M059J (cell line): ENCODE measurements at regions not wholly inside any gene's neighbourhood (a gene's known extent, or its start where the extent isn't known, plus 50 kb on each side); places are given as distances from the start of the nearest gene placed in this dataset.
"Not testable (repeated sequence)": the region's sequence is repeated elsewhere in the genome, so short reads cannot be mapped to it uniquely, and the experiment has no call there.

Source experiments
- DNase-seq: peaks from one replicate; pipeline ENCODE4 v3.0.0-alpha.2; 2012; ENCODE audit warnings: low read depth

DNA sequence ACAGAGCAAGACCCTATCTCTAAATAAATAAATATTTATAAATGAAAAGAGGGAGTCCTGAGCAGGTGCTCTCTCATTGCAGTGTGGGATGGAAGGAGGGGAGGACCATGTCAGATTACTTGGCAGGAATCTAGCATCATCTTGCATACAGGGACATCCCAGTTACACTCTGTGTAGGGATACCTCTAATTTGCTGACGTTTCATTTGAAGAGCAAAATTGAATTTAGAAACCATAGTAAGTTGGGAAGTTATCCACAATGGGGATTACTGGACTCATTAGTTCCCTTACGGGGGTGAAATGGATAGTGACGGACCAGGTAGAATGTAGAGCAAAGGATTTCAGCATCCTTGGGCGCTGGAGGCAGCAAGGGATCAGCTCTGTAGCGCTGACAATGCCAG lies 52.1 kb downstream of the ARHGEF18 start:
- DNase-seq = no peak

DNA sequence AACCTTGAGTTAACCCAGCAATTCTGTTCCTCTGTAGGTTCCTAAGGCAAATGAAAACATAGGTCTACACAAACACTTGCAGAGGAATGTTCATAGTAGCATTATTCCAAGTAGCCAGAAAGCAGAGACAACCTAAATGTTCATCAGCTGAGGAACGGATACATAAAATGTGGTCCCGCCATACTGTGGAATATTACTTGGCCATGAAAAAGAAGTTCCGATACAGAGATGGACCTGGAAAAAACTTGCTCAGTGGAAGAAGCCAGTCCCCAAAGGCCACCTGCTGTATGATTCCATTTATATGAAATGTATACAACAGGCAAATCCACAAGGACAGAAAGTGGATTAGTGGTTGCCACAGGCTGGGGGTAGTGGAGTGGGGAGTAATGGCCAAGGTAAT lies 53.0 kb downstream of the ARHGEF18 start:
- no peak for DNase-seq

DNA sequence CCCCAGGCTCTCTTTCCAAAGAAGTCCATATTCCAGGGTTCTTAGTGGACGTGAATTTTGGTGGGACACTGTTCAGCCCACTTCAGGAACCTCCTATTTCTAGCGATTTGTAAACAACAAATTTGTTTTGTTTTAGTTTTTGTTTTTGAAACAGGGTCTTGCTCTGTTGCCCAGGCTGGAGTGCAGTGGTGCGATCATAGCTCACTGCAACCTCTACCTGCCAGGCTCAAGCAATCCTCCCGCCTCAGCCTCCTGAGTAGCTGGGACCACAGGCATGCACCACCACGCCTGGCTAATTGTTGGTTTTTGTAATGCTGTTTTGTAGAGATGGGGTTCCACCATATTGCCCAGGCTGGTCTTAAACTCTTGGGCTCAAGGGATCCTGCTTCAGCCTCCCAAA lies 56.7 kb downstream of the ARHGEF18 start:
- not testable (repeated sequence) for DNase-seq

DNA sequence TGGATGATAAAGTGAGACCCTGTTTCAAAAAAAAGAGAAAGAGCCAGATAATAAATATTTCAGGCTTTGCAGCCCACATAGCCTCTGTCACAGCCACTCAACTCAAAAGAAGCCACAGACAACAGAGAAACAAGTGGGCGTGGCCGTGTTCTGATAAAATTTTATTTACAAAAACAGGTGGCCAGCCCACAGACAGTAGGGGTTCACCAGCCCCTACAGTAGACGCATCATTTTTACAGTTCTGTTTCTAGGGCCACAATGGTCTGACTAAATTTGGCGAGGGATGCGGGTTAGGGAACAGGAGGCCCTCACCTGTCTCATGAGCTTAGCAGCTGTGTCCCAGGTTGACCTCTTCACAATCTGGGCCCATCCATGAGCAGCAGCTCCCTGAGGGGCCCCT lies 59.5 kb downstream of the ARHGEF18 start:
- DNase-seq = no peak

DNA sequence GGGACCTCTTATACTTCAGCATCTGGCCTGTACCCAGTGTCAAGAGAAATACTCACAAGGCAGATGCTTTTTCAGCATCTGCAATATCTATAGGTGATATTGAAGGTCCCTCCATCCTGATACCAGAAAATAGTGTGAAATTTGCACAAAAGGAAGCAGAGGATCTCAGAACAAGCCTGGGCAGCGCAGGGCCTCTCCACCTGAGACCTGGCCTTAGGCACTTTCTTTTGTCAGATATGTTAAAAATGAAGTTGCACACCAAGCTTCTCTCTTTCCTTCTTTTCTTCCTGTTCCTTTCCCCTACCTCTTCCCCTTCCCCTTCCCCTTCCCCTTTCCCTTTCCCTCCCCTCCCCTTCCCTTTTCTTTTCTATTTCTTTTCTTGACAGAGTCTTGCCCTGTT lies 62.2 kb downstream of the ARHGEF18 start:
- no peak for DNase-seq

DNA sequence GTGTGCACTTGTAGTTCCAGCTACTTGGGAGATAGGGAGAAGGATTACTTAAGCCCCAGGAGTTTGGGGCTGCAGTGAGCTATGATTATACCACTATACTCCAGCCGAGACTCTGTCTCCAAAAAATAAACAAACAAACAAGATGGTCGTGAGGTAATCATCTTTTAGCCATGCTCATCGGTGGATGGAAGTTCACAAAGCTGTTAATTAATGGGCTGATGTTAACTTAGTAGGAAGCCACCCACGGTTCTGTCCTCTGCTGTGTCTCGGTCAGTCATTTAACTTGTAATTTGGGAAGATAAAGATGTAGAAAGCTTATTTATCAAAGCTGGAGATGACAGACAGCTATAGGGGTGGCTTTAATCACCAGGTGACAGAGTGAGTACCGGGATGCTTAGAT lies 64.9 kb downstream of the ARHGEF18 start:
- DNase-seq = no peak

DNA sequence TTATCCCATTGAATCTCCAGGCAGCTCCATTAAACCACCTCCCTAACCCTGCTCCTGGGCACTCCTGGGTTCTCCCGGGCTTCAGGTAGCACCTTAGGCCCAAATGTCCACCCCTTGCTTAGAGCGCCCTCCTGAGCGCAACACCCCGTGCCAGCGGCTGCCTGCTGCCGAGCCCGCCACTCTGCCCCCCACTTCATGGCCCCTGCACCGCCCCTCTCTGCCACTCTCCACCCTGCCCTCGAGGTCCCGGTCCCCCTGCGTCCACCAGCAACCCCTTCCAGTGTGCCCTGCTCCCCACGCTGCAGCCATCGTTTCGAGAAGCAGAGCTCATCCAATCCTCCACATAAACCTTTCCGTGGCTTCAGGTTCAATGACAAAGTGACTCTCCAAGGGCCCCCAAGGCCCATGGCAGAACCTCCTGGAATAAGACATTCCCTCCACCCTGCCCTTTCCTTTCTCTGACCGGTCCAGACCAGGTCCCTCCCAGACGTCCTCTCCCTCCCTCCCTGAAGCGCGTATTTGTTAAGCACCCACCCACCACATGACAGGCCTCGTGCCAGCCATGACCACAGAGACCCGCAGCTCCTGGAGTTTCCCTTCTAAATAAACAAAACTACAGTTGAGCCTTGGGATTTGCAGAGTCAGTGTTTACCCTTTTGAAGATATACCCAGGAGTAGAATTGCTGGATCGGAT lies 66.6 kb downstream of the ARHGEF18 start:
- peak; percentile 74 for DNase-seq

DNA sequence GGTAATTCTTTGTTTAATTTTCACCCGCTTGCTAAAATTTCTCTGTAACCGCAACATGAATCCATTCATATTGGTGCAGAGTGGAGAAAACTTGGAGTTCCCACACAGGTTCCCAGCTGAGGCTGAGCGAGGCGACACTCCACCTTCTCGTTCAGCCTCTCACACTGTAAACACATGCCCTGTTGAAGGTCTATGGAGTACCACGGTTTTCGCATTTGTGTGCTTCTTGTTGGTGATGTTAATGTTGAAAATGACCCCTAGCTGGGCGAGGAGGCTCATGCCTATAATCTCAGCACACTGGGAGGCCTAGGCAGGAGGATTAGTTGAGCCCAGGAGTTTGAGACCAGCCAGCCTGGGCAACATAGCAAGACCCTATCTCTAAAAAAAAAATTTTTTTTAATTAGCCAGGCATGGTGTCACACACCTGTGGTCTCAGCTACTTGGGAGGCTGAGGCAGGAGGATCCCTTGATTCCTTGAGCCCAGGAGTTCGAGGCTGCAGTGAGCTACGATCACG lies 67.2 kb downstream of the ARHGEF18 start:
- DNase-seq = no peak

DNA sequence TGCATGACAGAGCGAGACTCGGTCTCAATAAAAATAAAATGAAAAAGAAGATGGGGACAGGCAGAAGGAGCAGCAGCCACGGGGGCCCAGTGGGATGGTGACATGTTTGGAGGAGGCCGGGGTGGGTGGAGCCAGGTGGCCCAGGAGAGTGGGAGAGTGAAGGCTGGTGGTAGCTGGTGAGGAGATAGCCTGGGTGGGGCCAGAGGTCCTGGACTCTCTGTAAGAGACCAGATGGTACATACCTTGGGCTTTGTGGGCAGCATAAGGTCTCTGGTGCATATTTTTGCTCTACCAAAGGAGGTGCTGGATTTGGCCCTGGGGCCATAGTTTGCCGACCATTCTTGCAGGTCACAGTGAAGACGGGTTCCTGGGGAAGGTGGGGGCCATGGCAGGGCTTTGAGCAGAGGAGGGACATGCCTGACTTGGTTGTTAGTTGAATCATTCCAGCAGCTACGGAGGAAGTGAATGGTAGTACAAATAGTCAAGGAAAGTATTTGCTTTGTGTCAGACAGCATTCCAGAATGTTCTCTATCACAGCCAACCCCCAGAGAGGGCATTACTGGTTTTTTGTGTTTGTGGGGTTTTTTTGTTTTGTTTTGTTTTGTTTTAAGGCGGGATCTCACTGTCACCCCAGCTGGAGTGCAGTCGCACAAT lies 69.1 kb downstream of the ARHGEF18 start:
- no peak for DNase-seq

DNA sequence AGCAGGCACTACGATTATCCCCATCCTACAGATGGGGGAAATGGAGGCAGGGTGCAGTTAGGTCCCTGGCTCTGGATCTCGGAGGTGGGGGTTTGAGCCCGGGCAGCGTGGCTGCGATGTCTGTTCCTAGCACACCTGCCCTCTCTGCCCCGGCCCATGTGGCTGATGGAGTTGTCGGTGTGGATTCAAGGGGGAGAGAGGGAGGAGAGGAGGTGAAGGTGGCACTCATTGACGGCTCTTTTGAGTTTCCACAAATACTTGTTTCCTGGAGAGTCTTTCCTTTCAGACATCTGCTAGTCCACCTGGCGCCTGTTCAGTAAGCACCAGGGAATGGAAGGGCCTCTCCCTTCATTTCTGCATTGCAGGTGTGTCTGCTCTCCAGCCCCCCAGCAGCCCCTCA lies 69.9 kb downstream of the ARHGEF18 start:
- DNase-seq = no peak

DNA sequence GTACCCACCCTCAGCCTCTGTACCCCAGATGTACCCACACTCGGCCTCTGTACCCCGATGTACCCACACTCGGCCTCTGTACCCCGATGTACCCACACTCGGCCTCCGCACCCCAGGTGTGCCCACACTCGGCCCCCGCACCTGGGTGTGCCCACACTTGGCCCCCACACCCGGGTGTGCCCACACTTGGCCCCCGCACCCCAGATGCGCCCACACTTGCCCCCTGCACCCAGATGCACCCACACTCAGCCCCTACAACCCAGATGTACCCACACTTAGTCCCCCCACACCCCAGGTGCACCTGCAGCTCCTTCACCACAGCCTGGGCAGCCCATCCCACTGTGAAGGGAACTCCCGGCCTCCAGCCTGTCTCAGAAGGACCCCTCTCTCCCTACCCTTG lies 69.7 kb downstream of the PEX11G start:
- no peak for DNase-seq

DNA sequence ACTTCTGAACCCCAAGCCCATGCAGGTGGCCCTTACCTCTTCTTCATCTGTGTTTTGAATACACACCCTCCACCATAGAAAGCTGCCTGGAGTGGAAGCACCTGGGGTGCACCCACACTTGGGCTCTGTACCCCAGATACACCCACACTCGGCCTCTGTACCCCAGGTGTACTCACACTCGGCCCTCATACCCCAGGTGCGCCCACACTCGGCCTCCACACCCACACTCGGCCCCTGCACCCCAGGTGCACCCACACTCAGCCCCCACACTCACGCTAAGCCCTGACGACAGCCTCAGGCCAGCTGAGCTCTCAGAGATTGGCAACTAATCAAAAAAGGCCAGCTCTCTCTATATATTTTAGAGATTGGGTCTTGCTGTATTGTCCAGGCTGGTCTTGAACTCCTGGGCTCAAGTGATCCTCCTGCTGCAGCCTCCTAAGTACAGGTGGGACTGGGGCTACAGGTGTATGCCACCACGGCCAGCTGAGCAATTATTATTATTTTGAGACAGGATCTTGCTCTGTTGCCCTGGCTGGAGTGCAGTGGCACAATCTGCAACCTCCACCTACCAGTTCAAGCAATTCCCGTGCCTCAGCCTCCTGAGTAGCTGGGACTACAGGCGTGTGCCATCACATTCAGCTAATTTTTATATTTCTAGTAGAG lies 68.9 kb downstream of the PEX11G start:
- no peak for DNase-seq

DNA sequence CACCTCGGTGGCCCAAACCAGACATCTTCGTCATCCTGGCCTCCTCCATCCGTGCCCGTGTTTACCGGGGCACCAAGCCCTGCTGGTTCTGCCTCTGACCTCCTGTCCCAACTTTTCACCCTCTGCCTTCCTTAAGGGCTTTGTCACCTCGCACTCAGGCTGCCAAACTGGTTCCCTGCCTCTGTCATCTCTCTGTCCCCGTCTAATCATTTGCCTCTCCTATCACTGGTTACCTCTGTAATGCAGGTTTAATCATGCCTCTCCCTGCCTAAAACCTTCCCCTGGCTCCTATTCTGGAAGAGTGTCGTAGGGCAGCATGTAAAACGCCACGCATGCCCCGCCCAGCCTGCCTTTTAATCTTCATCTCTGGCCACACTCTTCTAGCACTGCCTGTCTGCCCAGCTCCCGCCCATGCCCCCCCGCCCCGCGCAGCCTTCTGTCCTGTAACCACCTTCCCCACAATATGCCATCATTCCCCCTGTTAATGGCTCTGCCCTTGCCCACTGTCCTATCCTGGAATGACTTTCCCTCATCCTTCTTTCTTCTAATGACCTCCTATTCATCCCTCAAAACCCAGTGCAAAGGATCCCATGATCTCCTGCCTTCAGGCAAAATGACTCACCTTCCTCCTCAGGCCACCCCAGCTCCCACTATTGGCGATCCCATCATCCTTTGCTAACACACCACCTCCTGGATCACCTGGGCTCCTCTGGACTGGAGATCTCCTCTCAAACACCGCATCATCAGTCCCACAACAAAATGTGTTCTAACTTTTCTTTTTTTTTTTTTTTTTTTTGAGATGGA lies 66.7 kb downstream of the PEX11G start:
- DNase-seq = no peak
